BLaER1 treated with 17β-estradiol and CSF1 and Interleukin-3, amounts not matched to agents 10 nM and 100 nM (cell line): ENCODE measurements at regions not wholly inside any gene's neighbourhood (a gene's known extent, or its start where the extent isn't known, plus 50 kb on each side); places are given as distances from the start of the nearest gene placed in this dataset.

ENCODE experiments used
- H3K27ac ChIP-seq, 11 experiments: shearing (Covaris generic); formaldehyde crosslinking; 2 replicates each; pipeline ENCODE4 v1.8.1; 2022
- H3K27me3 ChIP-seq, 11 experiments: shearing (Covaris generic); formaldehyde crosslinking; 2 replicates each; pipeline ENCODE4 v1.8.1; 2022
- H3K36me3 ChIP-seq, 11 experiments: shearing (Covaris generic); formaldehyde crosslinking; 2 replicates each; pipeline ENCODE4 v1.8.1; 2022
- H3K4me1 ChIP-seq, 10 experiments: shearing (Covaris generic); formaldehyde crosslinking; 2 replicates each; pipeline ENCODE4 v1.8.1; 2022
- H3K4me2 ChIP-seq, 11 experiments: shearing (Covaris generic); formaldehyde crosslinking; 2 replicates each; pipeline ENCODE4 v1.8.1; 2022
- H3K4me3 ChIP-seq, 10 experiments: shearing (Covaris generic); formaldehyde crosslinking; 2 replicates each; pipeline ENCODE4 v1.8.1; 2022
- H3K9ac ChIP-seq, 11 experiments: shearing (Covaris generic); formaldehyde crosslinking; 2 replicates each; pipeline ENCODE4 v1.8.1; 2022
- H3K9me3 ChIP-seq, 11 experiments: shearing (Covaris generic); formaldehyde crosslinking; replicated peaks in 1 of 11; 2 replicates each; pipeline ENCODE4 v1.8.1; 2022
- H4K20me1 ChIP-seq, 11 experiments: shearing (Covaris generic); formaldehyde crosslinking; 2 replicates each; pipeline ENCODE4 v1.8.1; 2022
- Cebpa-rat ChIP-seq, 11 experiments: shearing (Covaris generic); IDR thresholded peaks; 2 replicates each; pipeline ENCODE4 v1.8.1; 2022

GRCh38 chr5:101393795-101394450 lies 490.8 kb upstream of the ST8SIA4 start:
- Histone ChIP-seq H3K4me1 (no peaks in the 10 kb centered on the region), H3K9ac (no peak overlapping the region), H3K27me3 (no peaks in the 10 kb centered on the region), H3K4me3 (no peak overlapping the region), H3K9me3 (no peaks in the 10 kb centered on the region; a peak in 1 of 22 replicates), H3K4me2 (no peak overlapping the region), H3K36me3 (no peaks in the 10 kb centered on the region), H3K27ac (no peak overlapping the region), H4K20me1 (no peaks in the 10 kb centered on the region)
- TF ChIP-seq Cebpa-rat (IDR thresholded peaks at IDR 0.05): no peak

- TF ChIP-seq Cebpa-rat (IDR thresholded peaks at IDR 0.05): no peak
- no peaks in the 10 kb centered on the region for H3K4me1 ChIP-seq
- no peaks in the 10 kb centered on the region for H3K27me3 ChIP-seq
- no peak overlapping the region for H3K4me3 ChIP-seq
- no peaks in the 10 kb centered on the region for H3K36me3 ChIP-seq
- no peak overlapping the region for H3K9ac ChIP-seq
- H3K4me2 ChIP-seq: no peak overlapping the region
- H3K9me3 ChIP-seq: no peaks in the 10 kb centered on the region
- H4K20me1 ChIP-seq: no peaks in the 10 kb centered on the region
- H3K27ac ChIP-seq: peak overlapping the region in 1 of 11 experiments; percentile 8; a peak in 1 of 22 replicates
Observed at GRCh38 chr5:101390151-101390908, 487.2 kb upstream of the ST8SIA4 start.

- no peaks in the 10 kb centered on the region for H4K20me1 ChIP-seq
- H3K4me3 ChIP-seq: no peak overlapping the region
- TF ChIP-seq Cebpa-rat (IDR thresholded peaks at IDR 0.05): no peak
- no peak overlapping the region for H3K4me2 ChIP-seq
- no peaks in the 10 kb centered on the region for H3K27me3 ChIP-seq
- H3K9ac ChIP-seq: no peak overlapping the region
- no peaks in the 10 kb centered on the region for H3K4me1 ChIP-seq
- H3K36me3 ChIP-seq: no peaks in the 10 kb centered on the region
- no peak overlapping the region for H3K27ac ChIP-seq
- no peaks in the 10 kb centered on the region for H3K9me3 ChIP-seq
Observed at GRCh38 chr5:101385276-101385675, 482.2 kb upstream of the ST8SIA4 start.

- Histone ChIP-seq H3K27ac (no peak overlapping the region), H3K27me3 (no peaks in the 10 kb centered on the region), H3K36me3 (no peaks in the 10 kb centered on the region), H3K9me3 (no peaks in the 10 kb centered on the region), H3K4me1 (no peaks in the 10 kb centered on the region), H3K4me2 (no peak overlapping the region), H4K20me1 (no peaks in the 10 kb centered on the region), H3K9ac (no peak overlapping the region), H3K4me3 (no peak overlapping the region)
- no peak for TF ChIP-seq Cebpa-rat (IDR thresholded peaks at IDR 0.05)
Observed at GRCh38 chr5:101370181-101370580, 467.1 kb upstream of the ST8SIA4 start.

- Histone ChIP-seq H3K36me3 (no peaks in the 10 kb centered on the region), H4K20me1 (no peaks in the 10 kb centered on the region), H3K9me3 (no peaks in the 10 kb centered on the region), H3K4me3 (no peak overlapping the region), H3K4me2 (peak overlapping the region in 1 of 11 experiments; percentile 23; a peak in 1 of 22 replicates), H3K9ac (no peak overlapping the region), H3K4me1 (no peaks in the 10 kb centered on the region; a peak in 1 of 20 replicates), H3K27me3 (no peaks in the 10 kb centered on the region), H3K27ac (no peak overlapping the region)
- TF ChIP-seq Cebpa-rat (IDR thresholded peaks at IDR 0.05): no peak
Observed at GRCh38 chr5:101364469-101364868, 461.4 kb upstream of the ST8SIA4 start.

GRCh38 chr5:101362067-101362466 lies 459.0 kb upstream of the ST8SIA4 start:
- Histone ChIP-seq H3K9ac (no peak overlapping the region), H4K20me1 (no peaks in the 10 kb centered on the region), H3K4me2 (no peak overlapping the region), H3K36me3 (no peaks in the 10 kb centered on the region), H3K9me3 (no peaks in the 10 kb centered on the region), H3K4me1 (no peaks in the 10 kb centered on the region; a peak in 1 of 20 replicates), H3K4me3 (no peak overlapping the region), H3K27ac (no peak overlapping the region), H3K27me3 (no peaks in the 10 kb centered on the region)
- TF ChIP-seq Cebpa-rat (IDR thresholded peaks at IDR 0.05): no peak

GRCh38 chr5:101346906-101347305 lies 443.8 kb upstream of the ST8SIA4 start:
- TF ChIP-seq Cebpa-rat (IDR thresholded peaks at IDR 0.05): no peak
- H3K4me1 ChIP-seq: no peaks in the 10 kb centered on the region
- no peak overlapping the region for H3K9ac ChIP-seq
- no peaks in the 10 kb centered on the region for H3K27me3 ChIP-seq
- H3K27ac ChIP-seq: no peak overlapping the region
- H3K4me3 ChIP-seq: no peak overlapping the region
- no peaks in the 10 kb centered on the region for H4K20me1 ChIP-seq
- H3K9me3 ChIP-seq: peaks cover 0 to 3% (median 0%) of the 10 kb centered on the region in 11 experiments; a peak in 2 of 22 replicates
- H3K36me3 ChIP-seq: no peaks in the 10 kb centered on the region
- H3K4me2 ChIP-seq: no peak overlapping the region

- no peaks in the 10 kb centered on the region for H3K36me3 ChIP-seq
- H3K9me3 ChIP-seq: peaks cover 0 to 3% (median 0%) of the 10 kb centered on the region in 11 experiments; a peak in 2 of 22 replicates
- H4K20me1 ChIP-seq: no peaks in the 10 kb centered on the region
- H3K4me2 ChIP-seq: no peak overlapping the region
- TF ChIP-seq Cebpa-rat (IDR thresholded peaks at IDR 0.05): no peak
- H3K27ac ChIP-seq: no peak overlapping the region
- H3K9ac ChIP-seq: no peak overlapping the region
- H3K4me3 ChIP-seq: no peak overlapping the region
- H3K27me3 ChIP-seq: no peaks in the 10 kb centered on the region
- no peaks in the 10 kb centered on the region for H3K4me1 ChIP-seq
Observed at GRCh38 chr5:101346447-101346846, 443.4 kb upstream of the ST8SIA4 start.

- Histone ChIP-seq H3K4me2 (no peak overlapping the region), H3K4me1 (no peaks in the 10 kb centered on the region), H3K27me3 (no peaks in the 10 kb centered on the region), H3K9me3 (no peaks in the 10 kb centered on the region), H3K36me3 (no peaks in the 10 kb centered on the region), H3K27ac (no peak overlapping the region), H4K20me1 (no peaks in the 10 kb centered on the region), H3K4me3 (no peak overlapping the region), H3K9ac (no peak overlapping the region)
- no peak for TF ChIP-seq Cebpa-rat (IDR thresholded peaks at IDR 0.05)
Observed at GRCh38 chr5:101338226-101338625, 435.1 kb upstream of the ST8SIA4 start.

- no peak overlapping the region for H3K9ac ChIP-seq
- H4K20me1 ChIP-seq: no peaks in the 10 kb centered on the region
- no peaks in the 10 kb centered on the region for H3K4me1 ChIP-seq
- H3K9me3 ChIP-seq: no peaks in the 10 kb centered on the region
- H3K4me3 ChIP-seq: no peak overlapping the region
- H3K36me3 ChIP-seq: no peaks in the 10 kb centered on the region
- H3K27me3 ChIP-seq: no peaks in the 10 kb centered on the region
- no peak for TF ChIP-seq Cebpa-rat (IDR thresholded peaks at IDR 0.05)
- no peak overlapping the region for H3K4me2 ChIP-seq
- H3K27ac ChIP-seq: no peak overlapping the region
Observed at GRCh38 chr5:101327816-101328215, 424.7 kb upstream of the ST8SIA4 start.
